ENCODE measurements at regions not wholly inside any gene's neighbourhood (a gene's known extent, or its start where the extent isn't known, plus 50 kb on each side); places are given as distances from the start of the nearest gene placed in this dataset.

DNA sequence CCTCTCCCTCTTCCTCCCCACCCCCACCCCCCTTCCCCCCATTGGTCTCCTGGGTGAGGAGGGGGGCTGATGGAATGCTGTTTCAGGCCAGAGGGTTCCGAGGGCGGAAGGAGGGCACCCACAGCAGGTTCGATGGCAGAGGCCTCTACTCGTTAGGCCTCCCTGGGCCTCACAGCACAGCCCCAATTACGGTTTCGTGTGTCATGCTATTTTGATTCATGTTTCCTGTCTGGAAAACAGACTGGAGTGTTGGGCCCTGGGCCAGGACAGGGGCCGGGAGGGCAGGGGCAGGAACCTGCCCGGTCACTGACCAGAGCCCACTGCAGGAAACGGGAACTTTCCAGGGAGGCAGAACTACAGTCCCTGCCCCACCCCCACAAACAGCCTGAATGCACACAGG lies 138.2 kb downstream of the C16orf95 start:
- H3K4me1 ChIP-seq (ENCODE audit: control insufficient read depth in 1 of 2, insufficient read depth in 2 of 2, low read length in 2 of 2): no peaks in the 10 kb centered on the region
- no peaks in the 10 kb centered on the region for H3K9me3 ChIP-seq (ENCODE audit: control insufficient read depth, low read length)
- no peaks in the 10 kb centered on the region for H3K36me3 ChIP-seq (ENCODE audit: control insufficient read depth in 1 of 2, insufficient read depth in 2 of 2, low read length in 1 of 2)
- no peak overlapping the region for H3K27ac ChIP-seq (ENCODE audit: low read depth in 1 of 2, low read length in 2 of 2)
- intact Hi-C loops (cut with DNase I): loop anchor here in 1 of 2 donors (5.0 kb wide), 1 partner anchor 52 kb away; no protein-coding TSS in a partner anchor
- peak; percentile 88 to 89 for DNase-seq
- 1 to 3% methylated on average over 9 of the region's 9 CpGs for WGBS, 2 donors
- no peak overlapping the region for H3K4me3 ChIP-seq (ENCODE audit: low read length in 2 of 2)
- no peaks in the 10 kb centered on the region for H3K27me3 ChIP-seq (ENCODE audit: control insufficient read depth in 1 of 2, insufficient read depth in 2 of 2, low read length in 1 of 2)
- peak; percentile 62 for ATAC-seq (ENCODE audit: low FRiP score)

DNA sequence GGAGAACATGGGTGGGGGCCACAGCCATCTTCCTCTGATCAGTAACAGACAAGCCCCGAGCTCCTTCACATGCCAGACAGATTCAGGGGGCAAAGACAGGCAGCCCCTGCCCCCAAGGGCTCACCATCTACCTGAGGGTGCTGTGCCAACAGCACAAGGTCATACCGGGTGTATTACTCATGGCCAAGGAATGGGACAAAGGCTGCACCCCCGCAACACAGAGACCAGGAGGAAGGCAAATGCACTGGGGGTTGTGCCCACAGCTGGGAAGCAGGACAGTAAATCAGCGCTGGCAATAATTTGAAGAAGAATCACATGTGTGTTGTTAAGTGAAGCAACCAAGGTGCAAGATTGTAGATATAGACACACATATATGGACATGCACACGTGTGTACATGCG lies 137.1 kb downstream of the C16orf95 start:
- ATAC-seq (ENCODE audit: low FRiP score): no peak
- WGBS, 2 donors: 76 to 80% methylated on average over 6 of the region's 6 CpGs

DNA sequence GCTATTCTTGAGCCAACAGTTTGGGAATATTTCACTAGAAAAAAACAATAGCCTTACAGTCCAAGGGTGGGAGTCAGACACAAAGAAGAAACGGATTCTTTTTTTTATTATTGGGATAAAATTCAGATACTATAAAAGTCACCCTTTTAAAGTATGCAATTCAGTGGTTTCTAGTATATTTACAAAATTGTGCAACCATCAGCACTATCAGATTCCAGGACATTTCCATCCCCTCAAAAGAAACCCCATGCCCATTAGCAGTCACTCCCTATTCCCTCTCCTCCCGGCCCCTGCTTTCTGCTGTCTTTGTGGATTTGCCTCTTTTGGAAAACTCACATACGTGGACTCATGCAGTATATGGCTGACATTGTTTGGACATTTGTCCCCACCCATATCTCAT lies 134.4 kb downstream of the C16orf95 start:
- intact Hi-C loops (cut with DNase I): no loop called here
- no peaks in the 10 kb centered on the region for H3K36me3 ChIP-seq (ENCODE audit: control insufficient read depth in 1 of 2, insufficient read depth in 2 of 2, low read length in 1 of 2)
- WGBS, 2 donors: 83 to 84% methylated on average over 3 of the region's 3 CpGs
- no peak overlapping the region for H3K27ac ChIP-seq (ENCODE audit: low read depth in 1 of 2, low read length in 2 of 2)
- ATAC-seq (ENCODE audit: low FRiP score) (no peak), DNase-seq (no peak)
- H3K4me3 ChIP-seq (ENCODE audit: low read length in 2 of 2): no peak overlapping the region
- no peaks in the 10 kb centered on the region for H3K27me3 ChIP-seq (ENCODE audit: control insufficient read depth in 1 of 2, insufficient read depth in 2 of 2, low read length in 1 of 2)
- H3K9me3 ChIP-seq (ENCODE audit: control insufficient read depth, low read length): no peaks in the 10 kb centered on the region
- H3K4me1 ChIP-seq (ENCODE audit: control insufficient read depth in 1 of 2, insufficient read depth in 2 of 2, low read length in 2 of 2): no peaks in the 10 kb centered on the region

More for the DNA sequence above, 137.1 kb downstream of the C16orf95 start:
- Histone ChIP-seq H3K9me3 (ENCODE audit: control insufficient read depth, low read length) (no peaks in the 10 kb centered on the region), H3K36me3 (ENCODE audit: control insufficient read depth in 1 of 2, insufficient read depth in 2 of 2, low read length in 1 of 2) (no peaks in the 10 kb centered on the region), H3K4me1 (ENCODE audit: control insufficient read depth in 1 of 2, insufficient read depth in 2 of 2, low read length in 2 of 2) (no peaks in the 10 kb centered on the region), H3K27ac (ENCODE audit: low read depth in 1 of 2, low read length in 2 of 2) (no peak overlapping the region), H3K27me3 (ENCODE audit: control insufficient read depth in 1 of 2, insufficient read depth in 2 of 2, low read length in 1 of 2) (no peaks in the 10 kb centered on the region), H3K4me3 (ENCODE audit: low read length in 2 of 2) (no peak overlapping the region)
- no peak for DNase-seq
- intact Hi-C loops (cut with DNase I): no loop called here

DNA sequence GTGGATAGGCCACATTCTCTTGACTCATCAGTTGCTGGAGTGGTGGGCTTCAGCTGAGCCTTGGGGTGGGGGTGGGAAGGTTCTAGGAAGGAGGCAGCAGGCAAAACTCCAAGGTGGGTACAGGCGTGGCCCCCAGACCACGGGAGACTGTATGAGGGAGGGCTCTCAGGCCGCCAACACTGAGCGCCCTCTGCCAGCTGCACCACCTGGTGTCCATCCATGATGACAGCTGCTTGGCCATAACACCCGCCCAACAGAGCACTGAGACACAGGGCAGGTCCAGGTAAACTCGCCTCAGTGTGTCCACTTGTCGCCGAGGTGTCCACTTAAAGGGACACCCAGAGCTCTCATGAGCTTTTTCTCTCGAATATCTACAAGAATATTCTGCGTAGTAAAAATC lies 133.5 kb downstream of the C16orf95 start:
- no peak for ATAC-seq (ENCODE audit: low FRiP score)
- Histone ChIP-seq H3K9me3 (ENCODE audit: control insufficient read depth, low read length) (no peaks in the 10 kb centered on the region), H3K27me3 (ENCODE audit: control insufficient read depth in 1 of 2, insufficient read depth in 2 of 2, low read length in 1 of 2) (no peaks in the 10 kb centered on the region), H3K36me3 (ENCODE audit: control insufficient read depth in 1 of 2, insufficient read depth in 2 of 2, low read length in 1 of 2) (no peaks in the 10 kb centered on the region), H3K4me1 (ENCODE audit: control insufficient read depth in 1 of 2, insufficient read depth in 2 of 2, low read length in 2 of 2) (no peaks in the 10 kb centered on the region), H3K27ac (ENCODE audit: low read depth in 1 of 2, low read length in 2 of 2) (no peak overlapping the region), H3K4me3 (ENCODE audit: low read length in 2 of 2) (no peak overlapping the region)
- intact Hi-C loops (cut with DNase I): no loop called here
- WGBS, 2 donors: 84 to 85% methylated on average over 10 of the region's 10 CpGs
- DNase-seq: peak in 1 of 2 donors; percentile 50

DNA sequence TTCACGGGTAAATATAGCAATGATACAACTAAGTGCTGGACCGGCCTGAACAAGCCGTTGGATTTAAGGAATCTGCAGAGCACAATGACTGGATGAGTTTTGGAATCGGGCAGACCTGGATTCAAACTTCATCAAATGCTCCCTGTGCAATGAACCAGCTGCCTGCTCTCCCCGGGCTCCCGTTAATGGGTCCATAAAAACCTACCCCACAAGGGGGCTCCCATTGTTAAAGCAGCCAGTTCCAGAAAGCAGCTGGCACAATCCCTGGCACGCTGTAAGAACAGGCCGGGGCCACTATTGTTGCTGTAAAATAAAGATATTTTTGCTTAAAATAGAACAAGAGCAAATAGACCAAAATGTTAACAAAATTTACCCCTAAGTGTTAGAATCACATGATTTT lies 131.9 kb downstream of the C16orf95 start:
- Histone ChIP-seq H3K4me3 (ENCODE audit: low read length in 2 of 2) (no peak overlapping the region), H3K27me3 (ENCODE audit: control insufficient read depth in 1 of 2, insufficient read depth in 2 of 2, low read length in 1 of 2) (no peaks in the 10 kb centered on the region), H3K27ac (ENCODE audit: low read depth in 1 of 2, low read length in 2 of 2) (no peak overlapping the region), H3K4me1 (ENCODE audit: control insufficient read depth in 1 of 2, insufficient read depth in 2 of 2, low read length in 2 of 2) (no peaks in the 10 kb centered on the region), H3K36me3 (ENCODE audit: control insufficient read depth in 1 of 2, insufficient read depth in 2 of 2, low read length in 1 of 2) (no peaks in the 10 kb centered on the region), H3K9me3 (ENCODE audit: control insufficient read depth, low read length) (peaks cover 4% of the 10 kb centered on the region)
- DNase-seq (peak in 1 of 2 donors; percentile 12), ATAC-seq (ENCODE audit: low FRiP score) (no peak)
- intact Hi-C loops (cut with DNase I): no loop called here
- 10 to 25% methylated on average over 8 of the region's 8 CpGs for WGBS, 2 donors

DNA sequence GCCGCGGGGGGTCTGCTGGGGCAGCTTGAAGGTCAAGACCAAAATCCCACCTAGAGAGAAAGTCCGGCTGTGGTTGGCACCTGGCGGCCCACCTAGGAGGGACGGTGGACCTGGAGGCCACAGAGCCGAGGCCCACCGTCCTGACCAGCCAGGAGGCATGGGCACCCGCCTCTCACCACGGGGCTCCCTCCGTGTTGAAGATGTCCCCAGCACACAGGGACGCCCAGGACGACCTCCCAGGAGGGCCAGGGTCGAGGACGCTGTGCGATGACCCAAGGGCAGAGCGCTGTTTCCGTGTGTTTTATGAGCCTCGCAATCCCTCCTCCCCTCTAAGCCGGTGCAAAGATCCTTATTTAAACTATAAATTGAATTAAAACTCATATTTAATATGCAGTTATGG lies 131.2 kb downstream of the C16orf95 start:
- Histone ChIP-seq H3K4me3 (ENCODE audit: low read length in 2 of 2) (no peak overlapping the region), H3K4me1 (ENCODE audit: control insufficient read depth in 1 of 2, insufficient read depth in 2 of 2, low read length in 2 of 2) (no peaks in the 10 kb centered on the region), H3K27ac (ENCODE audit: low read depth in 1 of 2, low read length in 2 of 2) (no peak overlapping the region), H3K9me3 (ENCODE audit: control insufficient read depth, low read length) (peaks cover 4% of the 10 kb centered on the region), H3K27me3 (ENCODE audit: control insufficient read depth in 1 of 2, insufficient read depth in 2 of 2, low read length in 1 of 2) (no peaks in the 10 kb centered on the region), H3K36me3 (ENCODE audit: control insufficient read depth in 1 of 2, insufficient read depth in 2 of 2, low read length in 1 of 2) (no peaks in the 10 kb centered on the region)
- no peak for ATAC-seq (ENCODE audit: low FRiP score)
- DNase-seq: peak in 1 of 2 donors; percentile 57
- WGBS, 2 donors: 93 to 96% methylated on average over 19 of the region's 19 CpGs
- intact Hi-C loops (cut with DNase I): no loop called here

DNA sequence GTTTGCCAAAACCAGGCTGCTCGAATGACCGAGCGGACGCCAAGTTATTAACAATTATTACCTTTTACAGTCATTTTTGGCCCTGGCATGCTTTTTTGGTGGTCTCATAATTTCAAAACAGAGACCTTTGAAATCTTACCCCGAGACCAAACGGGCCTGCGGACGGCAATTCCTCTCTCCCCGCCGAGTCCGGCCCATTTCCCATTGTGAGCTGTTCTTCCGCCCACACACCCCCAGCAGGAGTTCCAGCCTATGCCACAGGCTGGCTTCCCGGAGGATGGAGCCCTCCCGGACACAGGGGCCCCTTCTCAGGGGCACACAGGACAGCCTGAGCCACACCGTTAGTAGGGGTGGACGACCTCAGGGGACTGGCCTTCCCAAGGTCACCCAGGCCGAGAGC lies 130.7 kb downstream of the C16orf95 start:
- Histone ChIP-seq H3K4me3 (ENCODE audit: low read length in 2 of 2) (no peak overlapping the region), H3K27me3 (ENCODE audit: control insufficient read depth in 1 of 2, insufficient read depth in 2 of 2, low read length in 1 of 2) (no peaks in the 10 kb centered on the region), H3K4me1 (ENCODE audit: control insufficient read depth in 1 of 2, insufficient read depth in 2 of 2, low read length in 2 of 2) (no peaks in the 10 kb centered on the region), H3K27ac (ENCODE audit: low read depth in 1 of 2, low read length in 2 of 2) (no peak overlapping the region), H3K9me3 (ENCODE audit: control insufficient read depth, low read length) (peaks cover 4% of the 10 kb centered on the region), H3K36me3 (ENCODE audit: control insufficient read depth in 1 of 2, insufficient read depth in 2 of 2, low read length in 1 of 2) (no peaks in the 10 kb centered on the region)
- 93% methylated on average over 17 of the region's 17 CpGs for WGBS, 2 donors
- ATAC-seq (ENCODE audit: low FRiP score): no peak
- intact Hi-C loops (cut with DNase I): no loop called here
- DNase-seq: peak in 1 of 2 donors; percentile 72

DNA sequence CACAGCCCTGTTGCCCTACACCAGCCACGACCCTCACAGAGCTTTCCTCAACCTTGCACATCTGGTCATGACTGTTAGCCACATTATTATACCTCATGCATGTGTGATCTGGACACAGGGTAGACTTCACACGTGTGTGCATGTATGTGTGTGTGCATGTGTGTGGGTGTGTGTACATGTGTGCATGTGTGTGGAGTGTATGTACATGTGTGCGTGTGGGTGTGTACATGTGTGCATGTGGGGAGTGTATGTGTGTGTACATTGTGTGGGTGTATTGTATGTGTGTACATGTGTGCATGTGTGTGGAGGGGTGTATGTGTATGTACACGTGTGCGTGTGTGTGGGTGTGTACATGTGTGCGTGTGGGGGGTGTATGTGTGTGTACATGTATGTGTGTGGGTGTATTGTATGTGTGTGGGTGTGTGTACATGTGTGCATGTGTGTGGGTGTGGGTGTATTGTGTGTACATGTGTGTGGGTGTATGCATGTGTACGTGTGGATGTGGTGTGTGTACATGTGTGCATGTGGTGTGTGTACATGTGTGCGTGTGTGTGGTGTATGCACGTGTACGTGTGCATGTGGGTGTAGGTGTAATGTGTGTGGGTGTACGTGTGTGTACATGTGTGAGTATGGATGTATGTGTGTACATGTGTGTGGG lies 130.2 kb downstream of the C16orf95 start:
- WGBS, 2 donors: 75 to 76% methylated on average over 11 of the region's 11 CpGs

DNA sequence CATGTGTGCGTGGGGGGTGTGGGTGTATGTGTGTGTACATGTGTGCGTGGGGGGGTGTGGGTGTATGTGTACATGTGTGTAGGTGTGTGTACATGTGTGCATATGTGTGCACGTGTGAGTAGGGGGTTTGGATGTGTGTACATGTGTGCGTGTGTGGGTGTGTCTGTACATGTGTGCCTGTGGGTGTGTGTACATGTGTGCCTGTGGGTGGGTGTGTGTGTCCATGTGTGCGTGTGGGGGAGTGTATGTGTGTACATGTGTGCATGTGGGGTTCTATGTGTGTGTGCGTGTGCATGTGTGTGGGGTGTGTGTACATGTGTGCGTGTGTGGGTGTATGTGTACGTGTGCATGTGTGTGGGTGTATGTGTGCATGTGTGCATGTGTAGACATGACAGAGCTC lies 129.1 kb downstream of the C16orf95 start:
- Histone ChIP-seq H3K4me1 (ENCODE audit: control insufficient read depth in 1 of 2, insufficient read depth in 2 of 2, low read length in 2 of 2) (no peaks in the 10 kb centered on the region), H3K9me3 (ENCODE audit: control insufficient read depth, low read length) (peaks cover 4% of the 10 kb centered on the region), H3K27ac (ENCODE audit: low read depth in 1 of 2, low read length in 2 of 2) (no peak overlapping the region), H3K36me3 (ENCODE audit: control insufficient read depth in 1 of 2, insufficient read depth in 2 of 2, low read length in 1 of 2) (no peaks in the 10 kb centered on the region), H3K27me3 (ENCODE audit: control insufficient read depth in 1 of 2, insufficient read depth in 2 of 2, low read length in 1 of 2) (no peaks in the 10 kb centered on the region), H3K4me3 (ENCODE audit: low read length in 2 of 2) (no peak overlapping the region)
- DNase-seq (peak in 1 of 2 donors; percentile 16), ATAC-seq (ENCODE audit: low FRiP score) (no peak)
- WGBS, 2 donors: 94 to 96% methylated on average over 8 of the region's 8 CpGs
- intact Hi-C loops (cut with DNase I): no loop called here

More for the DNA sequence above, 130.2 kb downstream of the C16orf95 start:
- DNase-seq (peak in 1 of 2 donors; percentile 3), ATAC-seq (ENCODE audit: low FRiP score) (no peak)
- H3K36me3 ChIP-seq (ENCODE audit: control insufficient read depth in 1 of 2, insufficient read depth in 2 of 2, low read length in 1 of 2): no peaks in the 10 kb centered on the region
- H3K27ac ChIP-seq (ENCODE audit: low read depth in 1 of 2, low read length in 2 of 2): no peak overlapping the region
- H3K4me1 ChIP-seq (ENCODE audit: control insufficient read depth in 1 of 2, insufficient read depth in 2 of 2, low read length in 2 of 2): no peaks in the 10 kb centered on the region
- H3K27me3 ChIP-seq (ENCODE audit: control insufficient read depth in 1 of 2, insufficient read depth in 2 of 2, low read length in 1 of 2): no peaks in the 10 kb centered on the region
- peaks cover 4% of the 10 kb centered on the region for H3K9me3 ChIP-seq (ENCODE audit: control insufficient read depth, low read length)
- no peak overlapping the region for H3K4me3 ChIP-seq (ENCODE audit: low read length in 2 of 2)
- intact Hi-C loops (cut with DNase I): no loop called here

Data from aorta (tissue), 5 donors.